NB4 (cell line): ENCODE measurements at regions not wholly inside any gene's neighbourhood (a gene's known extent, or its start where the extent isn't known, plus 50 kb on each side); places are given as distances from the start of the nearest gene placed in this dataset.

Source experiments
- DNase-seq: peaks from one replicate; pipeline ENCODE4 v3.0.0; 2010; ENCODE audit warnings: low read depth
- H3K4me3 ChIP-seq: one replicate; pipeline ENCODE4 v1.5.1; 2011; ENCODE audit warnings: mild to moderate bottlenecking, low read depth, low read length, moderate library complexity
- CTCF ChIP-seq: IDR thresholded peaks from one replicate; pipeline ENCODE4 v1.5.1; 2012; ENCODE audit warnings: low read depth, low read length
- MAX ChIP-seq: IDR thresholded peaks from 2 replicates; pipeline ENCODE4 v1.6.1; 2011; ENCODE audit warnings: low read depth, low read length
- MYC ChIP-seq: IDR thresholded peaks from 2 replicates; pipeline ENCODE4 v1.6.1; 2011; ENCODE audit warnings: low read depth, low read length
- POLR2A ChIP-seq: IDR thresholded peaks from 2 replicates; pipeline ENCODE4 v1.6.1; 2011; ENCODE audit warnings: mild to moderate bottlenecking; ENCODE audit not compliant: insufficient read length; ENCODE audit errors: extremely low read depth

DNA sequence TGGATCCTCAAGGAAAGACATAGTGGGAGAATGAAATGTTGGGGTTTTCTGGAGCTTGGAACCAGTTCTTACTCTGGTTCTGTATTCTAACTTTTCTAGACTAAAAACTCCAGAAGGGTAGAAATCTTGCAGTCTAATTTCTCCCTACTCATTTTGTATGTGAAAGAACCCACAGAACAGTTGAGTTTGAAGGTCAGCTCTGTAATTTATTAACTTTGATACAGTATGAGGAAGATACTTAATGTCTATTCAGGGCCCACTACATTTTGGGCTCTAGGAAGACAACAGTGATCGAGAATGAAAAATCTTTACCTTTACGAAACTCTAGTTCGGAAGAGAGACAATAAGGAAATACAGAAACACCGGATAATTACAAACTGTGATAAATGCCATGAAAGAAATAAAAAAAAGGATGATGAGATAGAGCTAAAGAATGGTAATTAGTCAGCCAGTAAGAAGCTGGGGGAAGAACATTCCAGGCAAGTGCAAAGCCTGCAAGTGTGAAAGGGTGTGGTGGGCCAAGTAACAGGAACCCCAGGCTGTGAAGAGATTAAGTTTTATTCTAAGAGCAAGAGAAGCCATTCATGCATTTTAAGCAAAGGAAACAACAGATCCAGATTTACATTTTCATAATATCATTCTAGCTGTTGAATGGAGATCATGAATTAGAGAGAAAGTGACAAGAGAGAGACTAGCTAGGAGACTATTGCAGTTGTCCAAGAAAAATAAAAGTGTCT lies 159.9 kb upstream of the HMCN1 start:
- DNase-seq, result no peak
- H3K4me3 ChIP-seq, result no peak overlapping the region
- TF ChIP-seq MYC, result no peak
- no peak for TF ChIP-seq POLR2A
- no peak for TF ChIP-seq MAX
- no peak for TF ChIP-seq CTCF

- no peak overlapping the region for H3K4me3 ChIP-seq
- TF ChIP-seq MAX, result no peak
- TF ChIP-seq CTCF, result no peak
- TF ChIP-seq MYC, result no peak
- TF ChIP-seq POLR2A, result no peak
- no peak for DNase-seq
Observed at GRCh38 chr1:185573677-185574076, 160.5 kb upstream of the HMCN1 start.

DNA sequence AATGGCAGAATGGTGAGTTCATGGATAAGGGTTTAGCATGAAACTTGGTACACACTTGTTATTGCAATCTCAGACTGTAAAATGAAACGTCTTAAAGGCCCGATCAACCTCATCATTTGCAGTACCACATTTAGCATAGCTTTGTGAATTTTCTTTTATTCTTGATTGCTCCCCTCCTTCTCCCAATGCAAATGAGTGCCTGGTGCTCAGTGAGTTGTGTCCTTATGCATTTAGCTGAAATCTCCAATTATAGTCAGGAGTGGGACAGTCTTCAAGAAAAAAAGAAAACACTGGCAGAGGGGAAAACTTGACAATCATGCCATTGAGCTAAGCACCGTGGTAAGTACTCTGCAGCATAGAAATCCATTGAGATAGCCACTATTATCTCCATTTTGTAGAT lies 161.0 kb upstream of the HMCN1 start:
- TF ChIP-seq POLR2A (no peak), MAX (no peak), MYC (no peak), CTCF (no peak)
- no peak overlapping the region for H3K4me3 ChIP-seq
- DNase-seq, result no peak

DNA sequence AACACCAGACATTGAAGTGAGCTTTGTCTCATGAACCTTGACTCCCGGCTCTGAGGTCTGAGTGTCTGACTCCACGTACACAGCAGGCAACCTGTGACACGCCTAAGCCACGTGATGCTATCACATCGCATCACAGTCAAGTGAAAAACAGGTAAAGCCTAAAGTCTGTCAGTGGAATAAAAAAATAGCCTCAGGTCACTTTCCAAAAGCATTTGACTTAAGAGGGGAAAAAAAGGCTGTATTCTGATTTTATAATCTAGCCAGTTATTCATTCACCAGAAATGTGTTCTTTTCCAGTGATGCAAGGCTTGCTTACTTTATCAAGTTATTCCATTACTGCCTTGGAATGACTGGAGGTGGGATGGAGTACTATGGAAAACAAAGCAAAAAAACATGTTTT lies 163.2 kb upstream of the HMCN1 start:
- TF ChIP-seq CTCF (no peak), MYC (no peak), MAX (no peak), POLR2A (no peak)
- no peak for DNase-seq
- no peak overlapping the region for H3K4me3 ChIP-seq

- peak; percentile 42 for DNase-seq
- no peak overlapping the region for H3K4me3 ChIP-seq
- TF ChIP-seq MYC (no peak), MAX (no peak), CTCF (no peak)
Observed at GRCh38 chr1:185568155-185569123, 165.8 kb upstream of the HMCN1 start.
